Thoracic aorta (tissue), 2 donors: ENCODE measurements at regions not wholly inside any gene's neighbourhood (a gene's known extent, or its start where the extent isn't known, plus 50 kb on each side); places are given as distances from the start of the nearest gene placed in this dataset.

Experiments used
- ATAC-seq: fragments of 150-250 bp; one replicate; pipeline ENCODE4 v1.8.0; 2017; ENCODE audit warnings: low read depth; ENCODE audit not compliant: insufficient number of reproducible peaks, low FRiP score
- DNase-seq: peaks from one replicate; pipeline ENCODE4 v3.0.0-alpha.2; 2020; ENCODE audit warnings: low spot score
- H3K27ac ChIP-seq, 2 donors: fragments of 200-600 bp; sonication (generic); 1 replicate in 1 of 2; 2 replicates in 1 of 2; pipeline ENCODE4 v1.5.1; 2016; ENCODE audit warnings: mild to moderate bottlenecking in 2 of 2, moderate library complexity in 2 of 2
- H3K27me3 ChIP-seq: fragments of 200-600 bp; sonication (generic); replicated peaks from 2 replicates; pipeline ENCODE4 v1.6.0; 2016; ENCODE audit warnings: mild to moderate bottlenecking; ENCODE audit not compliant: insufficient read depth
- H3K36me3 ChIP-seq: fragments of 200-600 bp; sonication (generic); one replicate; pipeline ENCODE4 v1.5.1; 2016
- H3K4me1 ChIP-seq, 2 donors: fragments of 200-600 bp; sonication (generic); 1 replicate in 1 of 2; 2 replicates in 1 of 2; pipeline versions ENCODE4 v1.5.1 to v1.6.0; 2016; ENCODE audit warnings: low read depth in 2 of 2, mild to moderate bottlenecking in 1 of 2; ENCODE audit not compliant: control insufficient read depth in 1 of 2
- H3K4me3 ChIP-seq: fragments of 200-600 bp; sonication (generic); 2 replicates; pipeline ENCODE4 v1.5.1; 2016; ENCODE audit warnings: mild to moderate bottlenecking
- H3K9me3 ChIP-seq: fragments of 200-600 bp; sonication (generic); 2 replicates; pipeline ENCODE4 v1.5.1; 2016
- TF ChIP-seq, protein P1 (sequence below): fragments of 200-600 bp; sonication (generic); IDR thresholded peaks from one replicate; pipeline ENCODE4 v1.5.1; 2019; ENCODE audit warnings: antibody characterized with exemption

DNA sequence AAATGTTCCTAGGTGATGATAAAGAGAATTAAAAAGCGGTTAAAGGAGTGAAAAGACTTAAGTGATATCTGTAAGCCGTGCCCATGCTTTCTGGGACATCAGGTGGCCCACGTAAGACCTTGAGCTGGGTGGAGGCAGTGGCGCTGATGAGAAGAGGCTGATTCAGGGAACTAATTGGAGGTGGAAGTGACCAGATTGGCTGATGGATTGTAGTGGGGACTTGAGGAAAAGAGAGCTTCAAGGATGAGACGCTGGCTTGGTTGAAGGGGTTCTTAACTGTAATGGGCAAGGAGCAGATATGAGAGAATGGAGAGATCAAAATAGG is 69.1 kb upstream of the EP300 start:
- peak overlapping the region; percentile 70 to 95 for H3K27ac ChIP-seq
- no peak for ATAC-seq
- H3K9me3 ChIP-seq: no peaks in the 10 kb centered on the region
- no peaks in the 10 kb centered on the region for H3K36me3 ChIP-seq
- no peak overlapping the region for H3K4me3 ChIP-seq
- TF ChIP-seq, protein P1, sequence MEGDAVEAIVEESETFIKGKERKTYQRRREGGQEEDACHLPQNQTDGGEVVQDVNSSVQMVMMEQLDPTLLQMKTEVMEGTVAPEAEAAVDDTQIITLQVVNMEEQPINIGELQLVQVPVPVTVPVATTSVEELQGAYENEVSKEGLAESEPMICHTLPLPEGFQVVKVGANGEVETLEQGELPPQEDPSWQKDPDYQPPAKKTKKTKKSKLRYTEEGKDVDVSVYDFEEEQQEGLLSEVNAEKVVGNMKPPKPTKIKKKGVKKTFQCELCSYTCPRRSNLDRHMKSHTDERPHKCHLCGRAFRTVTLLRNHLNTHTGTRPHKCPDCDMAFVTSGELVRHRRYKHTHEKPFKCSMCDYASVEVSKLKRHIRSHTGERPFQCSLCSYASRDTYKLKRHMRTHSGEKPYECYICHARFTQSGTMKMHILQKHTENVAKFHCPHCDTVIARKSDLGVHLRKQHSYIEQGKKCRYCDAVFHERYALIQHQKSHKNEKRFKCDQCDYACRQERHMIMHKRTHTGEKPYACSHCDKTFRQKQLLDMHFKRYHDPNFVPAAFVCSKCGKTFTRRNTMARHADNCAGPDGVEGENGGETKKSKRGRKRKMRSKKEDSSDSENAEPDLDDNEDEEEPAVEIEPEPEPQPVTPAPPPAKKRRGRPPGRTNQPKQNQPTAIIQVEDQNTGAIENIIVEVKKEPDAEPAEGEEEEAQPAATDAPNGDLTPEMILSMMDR: no peak
- no peaks in the 10 kb centered on the region for H3K27me3 ChIP-seq
- DNase-seq: no peak
- peaks cover 0 to 10% of the 10 kb centered on the region in 2 donors for H3K4me1 ChIP-seq

DNA sequence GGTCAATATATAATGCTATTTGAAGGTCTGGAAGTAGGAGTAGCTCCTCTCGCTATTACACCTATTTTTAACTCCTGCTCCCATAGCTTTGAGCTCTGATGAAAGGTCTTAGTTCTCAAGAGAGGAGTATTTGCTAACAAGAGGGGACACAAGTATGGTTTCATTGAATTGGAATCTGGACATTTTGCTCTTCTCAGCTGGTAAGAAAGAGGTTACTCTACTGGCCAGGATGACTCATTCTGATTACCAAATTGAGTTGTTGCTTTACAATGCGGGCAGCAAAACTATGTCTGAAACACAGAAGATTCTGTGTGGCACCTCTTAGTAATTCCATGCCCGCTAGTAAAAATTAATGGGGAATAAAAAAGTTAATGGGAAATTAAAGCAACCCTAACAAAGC is 63.6 kb upstream of the EP300 start:
- no peak for ATAC-seq

DNA sequence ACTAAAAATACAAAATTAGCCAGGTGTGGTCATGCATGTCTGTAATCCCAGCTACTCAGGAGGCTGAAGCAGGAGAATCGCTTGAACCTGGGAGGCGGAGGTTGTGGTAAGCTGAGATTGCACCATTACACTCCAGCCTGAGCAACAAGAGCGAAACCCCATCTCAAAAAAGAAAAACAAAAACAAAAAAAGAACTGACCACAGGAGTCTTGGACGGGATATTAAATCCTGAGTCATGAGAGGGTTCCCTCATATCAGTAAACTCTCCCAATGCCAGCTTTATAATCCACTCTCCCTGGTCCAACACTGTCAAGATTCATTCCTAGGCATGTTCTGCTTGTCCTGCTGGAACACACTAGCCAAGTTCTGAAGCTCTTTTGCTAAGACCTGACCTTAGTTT is 61.5 kb upstream of the EP300 start:
- Histone ChIP-seq H3K9me3 (no peaks in the 10 kb centered on the region), H3K36me3 (no peaks in the 10 kb centered on the region), H3K27me3 (no peaks in the 10 kb centered on the region), H3K4me1 (no peaks in the 10 kb centered on the region), H3K4me3 (no peak overlapping the region), H3K27ac (no peak overlapping the region)
- TF ChIP-seq, protein P1: no peak
- DNase-seq (no peak), ATAC-seq (no peak)

More for the DNA sequence above, 63.6 kb upstream of the EP300 start:
- H3K27ac ChIP-seq: no peak overlapping the region
- H3K4me1 ChIP-seq: no peaks in the 10 kb centered on the region
- no peaks in the 10 kb centered on the region for H3K36me3 ChIP-seq
- TF ChIP-seq, protein P1: no peak
- no peak for DNase-seq
- no peaks in the 10 kb centered on the region for H3K9me3 ChIP-seq
- H3K4me3 ChIP-seq: no peak overlapping the region
- H3K27me3 ChIP-seq: no peaks in the 10 kb centered on the region

DNA sequence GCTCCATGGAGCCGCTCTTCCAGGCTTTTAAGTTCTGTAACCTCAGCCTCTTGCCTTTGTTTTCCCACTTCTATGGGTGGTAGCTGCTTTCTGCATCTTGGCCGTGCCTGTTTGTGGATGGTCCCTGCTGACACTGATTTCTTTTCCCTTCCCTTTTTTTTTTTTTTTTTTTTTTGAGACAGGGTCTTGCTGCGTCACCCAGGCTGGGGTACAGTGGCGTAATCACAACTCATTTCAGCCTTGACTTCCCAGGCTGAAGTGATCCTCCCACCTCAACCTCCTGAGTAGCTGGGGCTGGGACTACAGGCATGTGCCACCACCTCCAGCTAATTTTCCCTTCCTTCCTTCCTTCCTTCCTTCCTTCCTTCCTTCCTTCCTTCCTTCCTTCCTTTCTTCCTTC is 57.7 kb upstream of the EP300 start:
- Histone ChIP-seq H3K4me1 (no peaks in the 10 kb centered on the region), H3K4me3 (no peak overlapping the region), H3K27ac (no peak overlapping the region), H3K9me3 (no peaks in the 10 kb centered on the region), H3K27me3 (no peaks in the 10 kb centered on the region), H3K36me3 (no peaks in the 10 kb centered on the region)
- DNase-seq: no peak
- ATAC-seq: no peak
- TF ChIP-seq, protein P1: no peak

DNA sequence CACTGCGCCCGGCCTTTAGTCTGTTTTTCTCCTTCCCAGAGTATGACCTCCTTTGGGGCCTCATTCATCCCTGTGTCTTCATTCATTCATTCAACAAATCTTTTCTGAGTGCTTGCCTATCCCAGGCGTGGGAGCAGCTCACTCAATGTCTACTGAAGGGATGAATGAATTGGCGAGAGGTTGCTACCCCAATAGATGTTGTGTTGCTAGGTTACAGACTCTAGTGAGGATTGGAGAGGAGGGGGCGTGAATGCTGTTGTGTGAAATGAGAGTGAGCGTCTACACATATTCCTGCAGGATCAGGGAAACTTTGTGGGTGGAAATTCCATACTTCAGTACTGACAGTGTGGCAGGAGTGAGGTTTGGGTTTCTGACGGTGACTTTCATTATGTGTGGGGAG is 55.5 kb upstream of the EP300 start:
- TF ChIP-seq, protein P1: no peak
- DNase-seq: no peak

More for the DNA sequence above, 55.5 kb upstream of the EP300 start:
- no peaks in the 10 kb centered on the region for H3K27me3 ChIP-seq
- H3K4me1 ChIP-seq: no peaks in the 10 kb centered on the region
- no peak overlapping the region for H3K4me3 ChIP-seq
- no peak overlapping the region for H3K27ac ChIP-seq
- H3K36me3 ChIP-seq: no peaks in the 10 kb centered on the region
- ATAC-seq: no peak
- H3K9me3 ChIP-seq: no peaks in the 10 kb centered on the region
